CD4-positive, alpha-beta T cell (primary cell): ENCODE measurements at regions not wholly inside any gene's neighbourhood (a gene's known extent, or its start where the extent isn't known, plus 50 kb on each side); places are given as distances from the start of the nearest gene placed in this dataset.

Experiments used
- ATAC-seq: fragments of 200-7000 bp; cut with Tn5 transposase; one replicate; pipeline ENCODE4 v1.10.0; 2022; ENCODE audit warnings: mild to moderate bottlenecking; ENCODE audit not compliant: poor library complexity
- CTCF ChIA-PET: fragments of 350-600 bp; sonication (Branson Sonifier 250); formaldehyde crosslinking; loops from one replicate; lab custom pipeline; 2021; ENCODE audit warnings: antibody characterized with exemption, inconsistent platforms; lab: Charles Lee
- POLR2A ChIA-PET: fragments of 350-600 bp; sonication (Branson Sonifier 250); formaldehyde crosslinking; loops from one replicate; lab custom pipeline; 2021; ENCODE audit warnings: antibody characterized with exemption, inconsistent platforms; lab: Charles Lee
- DNase-seq, 14 experiments: peaks; one replicate each; pipeline ENCODE4 v3.0.0-alpha.2; 2013 to 2020; ENCODE audit warnings: mixed read lengths in 2 of 14
- H3K27ac ChIP-seq, 2 donors: one replicate each; pipeline versions ENCODE4 v1.5.1 to v1.7.0; 2013; ENCODE audit warnings: low read length in 2 of 2, low read depth in 1 of 2, mild to moderate bottlenecking in 1 of 2
- H3K27me3 ChIP-seq, 2 experiments: 1 replicate in 1 of 2; 2 replicates in 1 of 2; pipeline versions ENCODE4 v1.6.1 to v1.7.0; 2013; ENCODE audit warnings: low read length in 2 of 2, control low read depth in 1 of 2, mild to moderate bottlenecking in 1 of 2, moderate library complexity in 1 of 2; ENCODE audit not compliant: insufficient read depth in 2 of 2, control insufficient read depth in 1 of 2
- H3K36me3 ChIP-seq: one replicate; pipeline ENCODE4 v1.6.1; 2013; ENCODE audit warnings: low read length, control low read depth; ENCODE audit not compliant: insufficient read depth
- H3K4me1 ChIP-seq: one replicate; pipeline ENCODE4 v1.6.1; 2013; ENCODE audit warnings: low read length, control low read depth; ENCODE audit not compliant: insufficient read depth
- H3K4me3 ChIP-seq: one replicate; pipeline ENCODE4 v1.5.1; 2013; ENCODE audit warnings: mild to moderate bottlenecking, low read length, moderate library complexity
- H3K9me3 ChIP-seq, 2 experiments: 1 replicate in 1 of 2; 2 replicates in 1 of 2; pipeline versions ENCODE4 v1.6.1 to v1.7.0; 2013; ENCODE audit warnings: low read length in 2 of 2, mild to moderate bottlenecking in 2 of 2, control low read depth in 1 of 2, moderate library complexity in 1 of 2; ENCODE audit not compliant: control insufficient read depth in 1 of 2, insufficient read depth in 1 of 2
- H3K27ac Mint-ChIP-seq: one replicate; pipeline ENCODE4 v1.8.0; 2020; ENCODE audit warnings: mixed read lengths
- H3K27me3 Mint-ChIP-seq: one replicate; pipeline ENCODE4 v1.8.0; 2021; ENCODE audit warnings: mixed read lengths
- H3K36me3 Mint-ChIP-seq: one replicate; pipeline ENCODE4 v1.8.0; 2021; ENCODE audit warnings: low read depth, mixed read lengths
- H3K4me1 Mint-ChIP-seq: one replicate; pipeline ENCODE4 v1.8.0; 2021; ENCODE audit warnings: low read depth, mixed read lengths
- H3K4me3 Mint-ChIP-seq: one replicate; pipeline ENCODE4 v1.8.0; 2020; ENCODE audit warnings: mild to moderate bottlenecking, mixed read lengths
- H3K9me3 Mint-ChIP-seq: one replicate; pipeline ENCODE4 v1.8.0; 2020; ENCODE audit warnings: mixed read lengths
- intact Hi-C, 2 experiments: fragments of 100-400 bp; cut with DNase I in 1 of 2; cut with micrococcal nuclease in 1 of 2; formaldehyde crosslinking; loops; one replicate each; pipeline versions ENCODE4 v1.15.1 to v1.9.0; 2023 to 2025; cut with DNase I, micrococcal nuclease
- TF ChIP-seq, protein P1 (sequence below): fragments of 200-600 bp; IDR thresholded peaks from one replicate; pipeline ENCODE4 v1.8.0; 2022; ENCODE audit warnings: antibody characterized with exemption, mild to moderate bottlenecking

DNA sequence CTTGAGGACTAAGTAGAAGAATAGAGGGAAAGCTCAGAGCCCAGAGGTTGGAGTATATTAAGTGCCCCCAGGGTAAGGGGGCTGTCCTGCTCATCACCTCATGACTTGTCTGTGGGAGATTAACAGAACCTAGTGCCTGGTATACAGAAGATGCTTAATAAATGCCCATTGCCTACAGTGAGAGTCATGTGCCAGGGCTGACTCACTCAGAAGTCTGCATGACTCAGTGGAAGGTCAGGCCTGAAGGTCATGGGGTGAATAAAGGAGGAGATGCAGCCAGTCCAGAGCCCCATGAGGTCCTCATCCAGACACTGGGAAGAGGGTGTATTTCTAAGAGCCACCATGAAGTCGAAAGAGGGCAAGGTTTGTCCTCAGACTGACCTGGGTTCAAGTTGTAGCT, 62.5 kb upstream of the TLE3 start:
- POLR2A ChIA-PET = no interaction called here

DNA sequence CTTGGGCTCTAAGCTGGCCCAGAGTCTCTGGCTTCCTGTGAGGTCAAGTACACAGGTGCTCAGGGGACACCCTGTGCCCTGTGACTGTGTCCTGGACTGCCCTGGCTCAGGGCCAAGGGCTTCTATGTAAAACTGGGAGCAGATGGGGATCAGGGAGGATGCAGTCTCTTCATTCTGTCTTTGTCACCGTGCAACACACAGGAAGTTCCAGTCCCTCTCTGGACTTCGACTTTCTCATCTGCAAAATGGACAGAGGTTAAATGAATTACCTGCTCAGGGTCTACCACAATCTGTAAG, 61.9 kb upstream of the TLE3 start:
- POLR2A ChIA-PET = no interaction called here
- H3K36me3 Mint-ChIP-seq = no peaks in the 10 kb centered on the region
- H3K27ac Mint-ChIP-seq = no peak overlapping the region
- CTCF ChIA-PET = no interaction called here
- DNase-seq (no peak), ATAC-seq (no peak)
- Histone ChIP-seq H3K36me3 (no peaks in the 10 kb centered on the region), H3K27ac (no peak overlapping the region), H3K4me1 (no peaks in the 10 kb centered on the region), H3K4me3 (no peak overlapping the region), H3K27me3 (no peaks in the 10 kb centered on the region), H3K9me3 (no peaks in the 10 kb centered on the region)
- H3K4me3 Mint-ChIP-seq = no peak overlapping the region
- intact Hi-C loops = no loop called here
- TF ChIP-seq, protein P1, sequence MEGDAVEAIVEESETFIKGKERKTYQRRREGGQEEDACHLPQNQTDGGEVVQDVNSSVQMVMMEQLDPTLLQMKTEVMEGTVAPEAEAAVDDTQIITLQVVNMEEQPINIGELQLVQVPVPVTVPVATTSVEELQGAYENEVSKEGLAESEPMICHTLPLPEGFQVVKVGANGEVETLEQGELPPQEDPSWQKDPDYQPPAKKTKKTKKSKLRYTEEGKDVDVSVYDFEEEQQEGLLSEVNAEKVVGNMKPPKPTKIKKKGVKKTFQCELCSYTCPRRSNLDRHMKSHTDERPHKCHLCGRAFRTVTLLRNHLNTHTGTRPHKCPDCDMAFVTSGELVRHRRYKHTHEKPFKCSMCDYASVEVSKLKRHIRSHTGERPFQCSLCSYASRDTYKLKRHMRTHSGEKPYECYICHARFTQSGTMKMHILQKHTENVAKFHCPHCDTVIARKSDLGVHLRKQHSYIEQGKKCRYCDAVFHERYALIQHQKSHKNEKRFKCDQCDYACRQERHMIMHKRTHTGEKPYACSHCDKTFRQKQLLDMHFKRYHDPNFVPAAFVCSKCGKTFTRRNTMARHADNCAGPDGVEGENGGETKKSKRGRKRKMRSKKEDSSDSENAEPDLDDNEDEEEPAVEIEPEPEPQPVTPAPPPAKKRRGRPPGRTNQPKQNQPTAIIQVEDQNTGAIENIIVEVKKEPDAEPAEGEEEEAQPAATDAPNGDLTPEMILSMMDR = no peak
- peaks cover 4% of the 10 kb centered on the region for H3K27me3 Mint-ChIP-seq
- no peaks in the 10 kb centered on the region for H3K4me1 Mint-ChIP-seq
- no peaks in the 10 kb centered on the region for H3K9me3 Mint-ChIP-seq

More for the DNA sequence above, 62.5 kb upstream of the TLE3 start:
- intact Hi-C loops = no loop called here
- no peak overlapping the region for H3K27ac ChIP-seq
- H3K4me1 Mint-ChIP-seq = no peaks in the 10 kb centered on the region
- no peaks in the 10 kb centered on the region for H3K9me3 Mint-ChIP-seq
- ATAC-seq (no peak), DNase-seq (peak in 2 of 14 experiments; percentile 49 to 59)
- no peaks in the 10 kb centered on the region for H3K9me3 ChIP-seq
- TF ChIP-seq, protein P1 = no peak
- no peak overlapping the region for H3K4me3 Mint-ChIP-seq
- no peaks in the 10 kb centered on the region for H3K36me3 Mint-ChIP-seq
- H3K27me3 ChIP-seq = no peaks in the 10 kb centered on the region
- H3K36me3 ChIP-seq = no peaks in the 10 kb centered on the region
- H3K4me3 ChIP-seq = no peak overlapping the region
- no peak overlapping the region for H3K27ac Mint-ChIP-seq
- CTCF ChIA-PET = no interaction called here
- peaks cover 4% of the 10 kb centered on the region for H3K27me3 Mint-ChIP-seq
- H3K4me1 ChIP-seq = no peaks in the 10 kb centered on the region

DNA sequence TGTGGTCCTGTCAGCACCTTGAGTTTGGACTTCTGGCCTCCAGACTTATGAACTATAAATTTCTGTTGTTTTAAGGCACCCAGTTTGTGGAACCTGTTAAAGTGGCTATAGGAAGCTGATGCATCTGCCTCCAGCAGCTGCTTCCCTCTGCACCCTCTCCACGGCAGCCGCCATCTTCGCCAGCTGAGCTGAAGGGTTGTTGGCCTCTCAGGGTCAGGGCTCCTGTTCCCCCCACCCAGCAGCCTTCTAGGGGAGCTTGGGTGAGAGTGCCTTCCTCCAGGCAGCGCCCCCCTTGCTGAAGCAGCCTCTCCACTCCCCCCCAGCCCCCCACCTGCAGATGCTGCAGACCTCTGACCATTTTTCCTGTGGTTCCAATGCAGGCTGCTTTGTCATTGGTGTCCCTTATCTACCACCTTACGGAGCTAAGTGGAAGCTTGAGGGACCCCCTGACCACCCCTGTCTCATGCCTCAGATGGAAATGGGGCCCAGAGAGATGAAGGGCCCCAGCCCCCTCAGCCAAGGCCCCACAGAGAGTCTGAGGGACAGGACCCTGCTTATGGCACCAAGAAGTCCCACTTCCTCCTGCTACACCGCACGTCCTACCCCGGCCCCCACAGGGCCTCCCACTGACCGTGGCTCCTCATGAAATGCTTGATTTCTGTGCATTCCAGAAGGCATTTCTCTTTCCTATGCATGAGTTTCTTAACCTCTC, 61.4 kb upstream of the TLE3 start:
- DNase-seq (no peak), ATAC-seq (no peak)
- no peaks in the 10 kb centered on the region for H3K4me1 Mint-ChIP-seq
- TF ChIP-seq, protein P1 = no peak
- POLR2A ChIA-PET = no interaction called here
- H3K36me3 ChIP-seq = no peaks in the 10 kb centered on the region
- H3K4me3 Mint-ChIP-seq = no peak overlapping the region
- H3K9me3 ChIP-seq = no peaks in the 10 kb centered on the region
- intact Hi-C loops = no loop called here
- no peaks in the 10 kb centered on the region for H3K36me3 Mint-ChIP-seq
- no peaks in the 10 kb centered on the region for H3K4me1 ChIP-seq
- no peak overlapping the region for H3K27ac Mint-ChIP-seq
- peaks cover 4% of the 10 kb centered on the region for H3K27me3 Mint-ChIP-seq
- no peak overlapping the region for H3K4me3 ChIP-seq
- H3K27me3 ChIP-seq = no peaks in the 10 kb centered on the region
- CTCF ChIA-PET = no interaction called here
- no peak overlapping the region for H3K27ac ChIP-seq
- no peaks in the 10 kb centered on the region for H3K9me3 Mint-ChIP-seq
